GM19467 (cell line): ENCODE measurements at regions not wholly inside any gene's neighbourhood (a gene's known extent, or its start where the extent isn't known, plus 50 kb on each side); places are given as distances from the start of the nearest gene placed in this dataset.
"Not testable (repeated sequence)": the region's sequence is repeated elsewhere in the genome, so short reads cannot be mapped to it uniquely, and the experiment has no call there.

Experiments
- ATAC-seq: cut with Tn5 transposase; IDR thresholded peaks from one replicate; pipeline ENCODE4 v1.9.1; 2021; ENCODE audit warnings: mild to moderate bottlenecking, moderate library complexity; ENCODE audit not compliant: unreplicated experiment

GRCh38 chr14:71751264-71751663 lies 181.0 kb upstream of the RGS6 start:
- no peak for ATAC-seq

- ATAC-seq = no peak
Measured at GRCh38 chr14:71752111-71752738, 180.0 kb upstream of the RGS6 start.

GRCh38 chr14:71753126-71753830 lies 179.0 kb upstream of the RGS6 start:
- ATAC-seq = no peak

GRCh38 chr14:71753976-71754375 lies 178.3 kb upstream of the RGS6 start:
- ATAC-seq = no peak

GRCh38 chr14:71754422-71755095 lies 177.7 kb upstream of the RGS6 start:
- ATAC-seq = no peak

- no peak for ATAC-seq
Measured at GRCh38 chr14:71758229-71758951, 173.8 kb upstream of the RGS6 start.

GRCh38 chr14:71762575-71762974 lies 169.7 kb upstream of the RGS6 start:
- ATAC-seq = no peak

GRCh38 chr14:71764701-71765382 lies 167.4 kb upstream of the RGS6 start:
- no peak for ATAC-seq

GRCh38 chr14:71765505-71765904 lies 166.7 kb upstream of the RGS6 start:
- ATAC-seq = no peak

- ATAC-seq = no peak
Measured at GRCh38 chr14:71770431-71770830, 161.8 kb upstream of the RGS6 start.

- not testable (repeated sequence) for ATAC-seq
Measured at GRCh38 chr14:71771421-71771820, 160.8 kb upstream of the RGS6 start.

GRCh38 chr14:71771996-71772395 lies 160.2 kb upstream of the RGS6 start:
- not testable (repeated sequence) for ATAC-seq

- ATAC-seq = no peak
Measured at GRCh38 chr14:71773898-71774481, 158.2 kb upstream of the RGS6 start.

- ATAC-seq = no peak
Measured at GRCh38 chr14:71776471-71777360, 155.5 kb upstream of the RGS6 start.

GRCh38 chr14:71780075-71780474 lies 152.2 kb upstream of the RGS6 start:
- no peak for ATAC-seq

- no peak for ATAC-seq
Measured at GRCh38 chr14:71780822-71781221, 151.4 kb upstream of the RGS6 start.

GRCh38 chr14:71783088-71783487 lies 149.1 kb upstream of the RGS6 start:
- ATAC-seq = no peak

- no peak for ATAC-seq
Measured at GRCh38 chr14:71783786-71784185, 148.4 kb upstream of the RGS6 start.

- ATAC-seq = no peak
Measured at GRCh38 chr14:71789005-71789404, 143.2 kb upstream of the RGS6 start.

GRCh38 chr14:71799841-71800240 lies 132.4 kb upstream of the RGS6 start:
- ATAC-seq = no peak
